ENCODE measurements at regions not wholly inside any gene's neighbourhood (a gene's known extent, or its start where the extent isn't known, plus 50 kb on each side); places are given as distances from the start of the nearest gene placed in this dataset.

DNA sequence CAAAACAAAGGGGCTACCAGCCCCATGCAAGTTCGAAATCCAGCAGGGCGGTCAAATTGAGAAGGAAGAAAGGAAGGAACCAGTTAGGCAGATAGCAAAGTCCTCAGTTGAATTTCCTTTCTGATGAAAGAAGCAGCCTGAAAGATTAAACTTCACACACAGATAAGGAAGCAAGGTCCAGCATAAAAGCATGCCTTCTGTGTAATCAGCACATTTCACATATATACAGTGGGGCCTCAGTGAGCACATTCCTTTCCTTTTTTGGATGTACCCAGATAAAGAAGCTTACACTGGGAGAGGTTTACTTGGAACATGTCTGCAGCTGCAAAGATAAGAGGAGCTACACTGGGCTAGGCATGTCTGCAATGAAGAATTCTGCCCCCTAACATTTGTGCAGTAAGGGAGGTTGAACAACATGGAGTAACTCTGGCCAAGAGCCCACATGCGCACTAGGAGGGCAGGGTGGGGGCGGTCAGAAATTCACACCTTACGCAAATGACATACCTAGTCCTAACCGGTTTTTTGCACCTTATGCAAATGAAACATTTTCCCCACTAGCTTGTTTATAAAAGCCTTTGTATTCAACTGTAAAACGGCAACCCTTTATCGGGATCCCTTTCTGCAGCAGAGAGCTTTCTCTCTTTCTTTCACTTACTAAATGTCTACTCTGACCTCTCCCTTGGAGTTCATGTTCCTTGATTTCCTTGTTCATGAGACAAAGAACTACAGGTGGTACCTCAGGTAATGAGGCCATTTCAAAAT, 149.7 kb upstream of the FBXL17 start:
- TF ChIP-seq ZFX (IDR thresholded peaks at IDR 0.05; ENCODE audit: borderline replicate concordance) = no peak
- TF ChIP-seq, protein P1, sequence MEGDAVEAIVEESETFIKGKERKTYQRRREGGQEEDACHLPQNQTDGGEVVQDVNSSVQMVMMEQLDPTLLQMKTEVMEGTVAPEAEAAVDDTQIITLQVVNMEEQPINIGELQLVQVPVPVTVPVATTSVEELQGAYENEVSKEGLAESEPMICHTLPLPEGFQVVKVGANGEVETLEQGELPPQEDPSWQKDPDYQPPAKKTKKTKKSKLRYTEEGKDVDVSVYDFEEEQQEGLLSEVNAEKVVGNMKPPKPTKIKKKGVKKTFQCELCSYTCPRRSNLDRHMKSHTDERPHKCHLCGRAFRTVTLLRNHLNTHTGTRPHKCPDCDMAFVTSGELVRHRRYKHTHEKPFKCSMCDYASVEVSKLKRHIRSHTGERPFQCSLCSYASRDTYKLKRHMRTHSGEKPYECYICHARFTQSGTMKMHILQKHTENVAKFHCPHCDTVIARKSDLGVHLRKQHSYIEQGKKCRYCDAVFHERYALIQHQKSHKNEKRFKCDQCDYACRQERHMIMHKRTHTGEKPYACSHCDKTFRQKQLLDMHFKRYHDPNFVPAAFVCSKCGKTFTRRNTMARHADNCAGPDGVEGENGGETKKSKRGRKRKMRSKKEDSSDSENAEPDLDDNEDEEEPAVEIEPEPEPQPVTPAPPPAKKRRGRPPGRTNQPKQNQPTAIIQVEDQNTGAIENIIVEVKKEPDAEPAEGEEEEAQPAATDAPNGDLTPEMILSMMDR (IDR thresholded peaks at IDR 0.05) = no peak
- no peak overlapping the region for H3K27ac ChIP-seq

DNA sequence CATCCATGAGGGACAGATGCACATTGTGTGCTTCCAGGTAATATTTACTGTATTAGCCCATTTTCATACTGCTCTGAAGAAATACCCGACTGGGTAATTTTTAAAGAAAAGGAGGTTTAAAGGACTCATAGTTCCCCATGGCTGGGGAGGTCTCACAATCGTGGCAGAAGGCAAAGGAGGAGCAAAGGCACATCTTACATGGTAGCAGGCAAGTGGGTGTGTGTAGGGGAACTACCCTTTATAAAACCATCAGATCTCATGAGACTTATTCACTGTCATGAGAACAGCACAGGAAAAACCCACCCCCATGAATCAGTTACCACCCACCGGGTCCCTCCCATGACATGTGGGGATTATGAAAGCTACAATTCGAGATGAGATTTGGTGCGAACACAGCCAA, 148.8 kb upstream of the FBXL17 start:
- TF ChIP-seq, protein P1 (IDR thresholded peaks at IDR 0.05) = no peak
- TF ChIP-seq ZFX (IDR thresholded peaks at IDR 0.05; ENCODE audit: borderline replicate concordance) = no peak
- no peak overlapping the region for H3K27ac ChIP-seq

DNA sequence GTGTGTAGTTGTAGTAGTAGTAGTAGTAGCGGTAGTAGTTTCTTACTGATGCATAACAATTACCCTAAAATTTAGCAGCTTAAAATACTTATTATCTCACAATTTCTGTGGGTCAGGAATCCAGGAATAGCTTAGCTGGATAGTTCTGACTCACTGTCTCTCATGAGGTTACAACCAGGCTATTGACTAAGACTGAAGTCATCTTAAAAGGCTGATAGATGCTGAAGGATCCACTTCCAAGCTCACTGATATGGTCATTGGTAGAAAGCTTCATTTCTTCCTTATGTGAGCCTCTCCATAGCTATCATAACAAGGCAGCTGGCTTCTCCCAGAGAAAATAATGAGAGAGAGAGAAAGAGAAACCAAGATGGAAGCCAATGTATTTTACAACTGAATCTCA, 147.5 kb upstream of the FBXL17 start:
- TF ChIP-seq, protein P1 (IDR thresholded peaks at IDR 0.05) = no peak
- no peak for TF ChIP-seq ZFX (IDR thresholded peaks at IDR 0.05; ENCODE audit: borderline replicate concordance)
- H3K27ac ChIP-seq = no peak overlapping the region

DNA sequence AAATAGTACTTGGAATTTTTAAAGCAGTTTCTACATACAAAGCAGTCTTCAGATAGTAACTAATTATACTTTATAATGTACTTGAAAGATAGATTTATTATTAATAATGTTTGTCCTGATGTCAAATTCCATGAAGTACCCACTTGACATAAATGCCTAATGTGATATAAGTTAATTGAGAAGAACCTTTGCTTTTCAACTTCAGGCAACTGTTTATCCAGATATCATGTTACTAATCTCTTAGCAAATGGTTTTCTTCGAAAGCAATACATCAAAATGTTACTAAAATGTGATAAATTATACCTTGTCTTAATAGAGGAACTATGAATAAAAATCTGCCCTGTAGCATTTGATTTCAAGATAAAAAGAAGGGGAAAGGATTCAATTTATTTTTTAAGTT, 146.8 kb upstream of the FBXL17 start:
- TF ChIP-seq, protein P1 (IDR thresholded peaks at IDR 0.05) = no peak
- TF ChIP-seq ZFX (IDR thresholded peaks at IDR 0.05; ENCODE audit: borderline replicate concordance) = no peak
- H3K27ac ChIP-seq = no peak overlapping the region

DNA sequence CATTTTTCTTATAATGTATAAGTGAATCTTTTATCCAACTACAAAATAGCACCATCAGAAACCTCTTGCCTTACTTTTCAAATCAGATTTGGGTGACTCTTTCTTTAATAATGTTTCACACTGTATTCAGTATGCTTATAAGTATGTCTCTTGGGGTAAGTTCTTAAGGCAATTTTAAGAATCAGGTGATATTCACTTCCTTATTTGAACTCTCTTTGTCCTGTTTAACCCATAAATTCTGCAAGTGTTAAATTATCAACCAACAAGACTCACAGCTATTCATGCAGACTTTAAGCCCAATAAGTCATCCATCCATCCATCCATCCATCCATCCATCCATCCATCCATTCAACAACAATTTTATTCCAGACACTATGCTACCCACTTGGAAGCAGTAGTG, 142.7 kb upstream of the FBXL17 start:
- TF ChIP-seq ZFX (IDR thresholded peaks at IDR 0.05; ENCODE audit: borderline replicate concordance) = no peak
- TF ChIP-seq, protein P1 (IDR thresholded peaks at IDR 0.05) = no peak
- no peak overlapping the region for H3K27ac ChIP-seq

DNA sequence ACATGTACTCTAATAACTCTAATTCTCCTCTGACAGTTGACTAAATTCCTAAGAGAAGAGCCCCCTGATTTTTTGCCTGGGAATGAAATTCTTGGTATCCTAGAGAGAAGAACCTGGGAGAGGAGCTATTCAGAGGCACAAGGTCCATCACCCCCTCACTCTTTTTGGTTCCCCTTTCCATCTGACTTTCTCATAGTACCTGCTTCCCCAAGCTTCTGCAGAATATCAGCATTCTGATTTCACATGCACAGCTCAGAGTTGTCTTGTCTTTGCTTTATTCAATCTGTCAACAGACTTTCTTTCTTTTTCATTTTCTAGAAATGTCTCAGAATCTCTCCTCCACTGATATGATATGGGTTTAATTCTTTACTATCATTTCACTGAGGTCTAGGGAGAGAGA, 141.5 kb upstream of the FBXL17 start:
- TF ChIP-seq ZFX (IDR thresholded peaks at IDR 0.05; ENCODE audit: borderline replicate concordance) = no peak
- TF ChIP-seq, protein P1 (IDR thresholded peaks at IDR 0.05) = no peak
- no peak overlapping the region for H3K27ac ChIP-seq

DNA sequence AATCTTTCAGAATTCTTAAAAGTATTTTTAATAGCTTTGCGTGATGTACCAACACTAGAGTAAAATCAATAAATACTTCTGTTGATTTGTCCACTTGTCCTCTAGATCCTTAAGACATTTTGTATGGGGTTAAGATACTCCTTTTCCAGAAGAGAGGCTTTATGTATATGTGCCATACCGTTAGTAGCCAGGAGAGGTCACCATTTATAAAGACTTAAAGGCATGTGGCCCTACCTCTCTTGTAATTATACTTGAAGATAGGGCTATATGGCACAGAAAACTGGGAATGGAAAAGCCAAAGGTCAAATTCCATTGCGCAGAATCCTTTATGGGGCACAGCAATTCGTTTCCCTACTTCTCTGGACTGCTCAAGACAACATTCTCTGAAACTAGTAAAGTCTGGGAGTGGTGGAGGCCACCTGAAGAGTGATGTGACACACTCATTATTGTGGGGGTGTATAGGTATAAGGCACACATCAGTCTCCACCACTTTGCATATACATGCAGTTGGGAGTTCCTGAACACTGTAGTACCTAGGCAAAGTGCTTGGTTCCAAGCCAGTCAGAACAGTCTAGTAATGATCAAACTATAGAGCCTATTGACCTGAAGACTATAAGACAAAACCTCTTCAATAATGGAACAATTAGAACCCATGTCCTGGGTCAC, 140.1 kb upstream of the FBXL17 start:
- no peak overlapping the region for H3K27ac ChIP-seq
- no peak for TF ChIP-seq ZFX (IDR thresholded peaks at IDR 0.05; ENCODE audit: borderline replicate concordance)
- TF ChIP-seq, protein P1 (IDR thresholded peaks at IDR 0.05) = peak; percentile 83

All from 22Rv1 (cell line).